ENCODE measurements at regions not wholly inside any gene's neighbourhood (a gene's known extent, or its start where the extent isn't known, plus 50 kb on each side); places are given as distances from the start of the nearest gene placed in this dataset.

- H3K4me3 ChIP-seq (ENCODE audit: low read depth, low read length) = no peak overlapping the region
- DNase-seq (ENCODE audit: low read depth) = no peak
- TF ChIP-seq, protein P1, sequence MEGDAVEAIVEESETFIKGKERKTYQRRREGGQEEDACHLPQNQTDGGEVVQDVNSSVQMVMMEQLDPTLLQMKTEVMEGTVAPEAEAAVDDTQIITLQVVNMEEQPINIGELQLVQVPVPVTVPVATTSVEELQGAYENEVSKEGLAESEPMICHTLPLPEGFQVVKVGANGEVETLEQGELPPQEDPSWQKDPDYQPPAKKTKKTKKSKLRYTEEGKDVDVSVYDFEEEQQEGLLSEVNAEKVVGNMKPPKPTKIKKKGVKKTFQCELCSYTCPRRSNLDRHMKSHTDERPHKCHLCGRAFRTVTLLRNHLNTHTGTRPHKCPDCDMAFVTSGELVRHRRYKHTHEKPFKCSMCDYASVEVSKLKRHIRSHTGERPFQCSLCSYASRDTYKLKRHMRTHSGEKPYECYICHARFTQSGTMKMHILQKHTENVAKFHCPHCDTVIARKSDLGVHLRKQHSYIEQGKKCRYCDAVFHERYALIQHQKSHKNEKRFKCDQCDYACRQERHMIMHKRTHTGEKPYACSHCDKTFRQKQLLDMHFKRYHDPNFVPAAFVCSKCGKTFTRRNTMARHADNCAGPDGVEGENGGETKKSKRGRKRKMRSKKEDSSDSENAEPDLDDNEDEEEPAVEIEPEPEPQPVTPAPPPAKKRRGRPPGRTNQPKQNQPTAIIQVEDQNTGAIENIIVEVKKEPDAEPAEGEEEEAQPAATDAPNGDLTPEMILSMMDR (conservative IDR thresholded peaks at IDR 0.05; ENCODE audit: low read depth, low read length) = no peak
Observed at GRCh38 chr21:31609081-31609480, 50.4 kb upstream of the SOD1 start.

DNA sequence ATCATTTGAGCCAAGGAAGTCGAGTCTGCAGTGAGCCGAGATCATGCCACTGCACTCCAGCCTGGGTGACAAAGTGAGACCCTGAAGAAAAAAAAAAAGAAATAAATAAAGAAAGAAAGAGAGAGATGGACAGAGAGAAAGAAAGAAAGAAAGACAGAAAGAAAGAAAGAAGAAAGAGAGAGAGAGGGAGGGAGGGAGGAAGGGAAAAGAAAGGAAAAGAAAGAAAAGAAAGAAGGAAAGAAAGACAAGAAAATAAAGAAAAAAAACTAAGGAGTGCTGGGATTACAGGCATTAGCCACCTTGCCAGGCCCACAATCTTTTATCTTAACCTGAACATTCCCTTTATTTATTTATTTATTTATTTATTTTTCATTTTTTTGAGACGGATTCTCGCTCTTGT is 51.7 kb upstream of the SOD1 start:
- TF ChIP-seq, protein P1 (conservative IDR thresholded peaks at IDR 0.05; ENCODE audit: low read depth, low read length) = no peak
- no peak overlapping the region for H3K4me3 ChIP-seq (ENCODE audit: low read depth, low read length)
- no peak for DNase-seq (ENCODE audit: low read depth)

DNA sequence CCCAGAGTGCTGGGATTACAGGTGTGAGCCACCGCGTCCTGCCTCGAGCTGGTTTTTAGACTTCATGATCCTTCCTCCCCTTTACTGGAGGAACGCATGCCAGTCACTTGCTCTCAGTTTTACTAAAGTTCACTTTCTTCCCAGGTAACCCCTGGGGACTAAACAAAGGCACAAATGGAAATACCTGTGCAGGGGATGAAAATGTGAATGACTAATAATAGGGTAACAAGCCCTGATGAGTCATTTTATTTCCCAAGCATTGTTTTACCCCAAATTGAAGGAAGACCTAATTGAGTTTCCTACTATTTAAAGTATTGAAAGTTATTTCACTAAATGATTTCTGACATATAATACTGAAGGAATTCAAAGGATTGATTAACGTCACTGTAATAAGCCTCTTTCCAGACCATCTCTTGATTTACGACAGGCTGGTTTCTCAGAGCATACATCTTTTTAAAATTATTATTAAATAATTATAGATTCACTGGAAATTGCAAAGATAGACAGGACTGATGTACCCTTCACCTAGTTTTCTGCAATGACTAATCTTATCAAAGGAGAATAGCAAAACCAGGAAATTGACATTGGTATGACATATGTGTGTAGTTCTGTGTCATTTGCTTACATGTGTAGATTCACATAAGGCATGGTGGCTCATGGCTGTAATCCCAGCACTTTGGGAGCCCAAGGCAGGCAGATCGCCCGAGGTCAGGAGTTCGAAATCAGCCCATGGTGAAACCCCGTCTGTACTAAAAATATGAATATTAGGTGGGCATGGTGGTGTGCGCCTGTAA is 53.2 kb upstream of the SOD1 start:
- H3K4me3 ChIP-seq (ENCODE audit: low read depth, low read length) = no peak overlapping the region
- TF ChIP-seq, protein P1 (conservative IDR thresholded peaks at IDR 0.05; ENCODE audit: low read depth, low read length) = no peak
- DNase-seq (ENCODE audit: low read depth) = no peak

DNA sequence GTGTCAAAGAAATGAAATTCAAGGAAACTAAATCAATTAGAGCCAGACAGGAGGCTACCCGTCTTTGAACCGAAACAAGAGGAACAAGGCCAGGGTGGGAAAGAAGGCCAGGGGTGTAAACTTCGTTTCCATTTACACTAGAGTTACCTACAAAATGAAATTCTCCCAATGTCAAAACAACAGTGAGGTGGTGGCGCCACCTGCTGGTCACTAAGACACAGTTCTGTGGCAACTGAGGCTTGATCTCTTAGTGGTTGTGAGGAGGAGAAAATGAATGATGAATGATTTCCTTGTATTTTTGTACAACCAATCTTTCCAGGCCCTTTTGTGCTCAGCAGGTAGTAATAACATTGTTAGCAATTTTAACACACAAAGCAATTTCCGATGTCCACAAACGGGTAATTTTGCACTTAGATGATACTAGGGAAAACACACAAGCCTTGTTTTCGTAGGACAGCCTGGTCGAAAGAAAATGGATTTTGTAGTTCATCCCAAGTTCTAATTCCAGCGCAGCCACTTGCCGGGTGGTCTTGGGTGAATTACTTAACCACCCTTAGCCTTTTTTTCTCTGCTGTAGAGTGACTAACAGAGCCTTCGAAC is 54.8 kb upstream of the SOD1 start:
- TF ChIP-seq, protein P1 (conservative IDR thresholded peaks at IDR 0.05; ENCODE audit: low read depth, low read length) = peak; percentile 85
- DNase-seq (ENCODE audit: low read depth) = peak; percentile 4
- no peak overlapping the region for H3K4me3 ChIP-seq (ENCODE audit: low read depth, low read length)

GRCh38 chr21:31599563-31599962 is 59.9 kb upstream of the SOD1 start:
- no peak overlapping the region for H3K4me3 ChIP-seq (ENCODE audit: low read depth, low read length)
- TF ChIP-seq, protein P1 (conservative IDR thresholded peaks at IDR 0.05; ENCODE audit: low read depth, low read length) = no peak

DNA sequence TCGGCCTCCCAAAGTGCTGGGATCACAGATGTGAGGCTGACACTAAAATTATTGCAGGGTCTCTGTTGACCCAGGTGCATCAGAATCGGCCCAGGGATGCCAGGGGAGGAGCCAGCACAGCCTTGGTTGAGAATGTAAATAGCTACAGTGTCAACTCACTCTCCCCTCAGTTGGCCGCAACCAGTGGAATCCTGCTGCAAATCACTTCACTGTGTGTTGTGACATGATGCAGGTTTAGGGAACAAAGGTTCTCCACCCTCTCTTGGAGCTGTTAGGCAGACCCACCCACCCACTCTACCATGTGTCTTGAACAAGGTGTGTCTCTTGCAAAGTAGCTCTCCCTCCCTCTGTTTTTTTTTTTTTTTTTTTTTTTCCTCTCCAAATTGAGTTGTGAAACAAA is 60.5 kb upstream of the SOD1 start:
- TF ChIP-seq, protein P1 (conservative IDR thresholded peaks at IDR 0.05; ENCODE audit: low read depth, low read length) = no peak
- H3K4me3 ChIP-seq (ENCODE audit: low read depth, low read length) = no peak overlapping the region
- DNase-seq (ENCODE audit: low read depth) = no peak

More at GRCh38 chr21:31599563-31599962, 59.9 kb upstream of the SOD1 start:
- no peak for DNase-seq (ENCODE audit: low read depth)

Measured in epithelial cell of proximal tubule (primary cell).